ENCODE measurements at regions not wholly inside any gene's neighbourhood (a gene's known extent, or its start where the extent isn't known, plus 50 kb on each side); places are given as distances from the start of the nearest gene placed in this dataset.

- Histone ChIP-seq H3K27ac (ENCODE audit: low read depth, low read length) (no peak overlapping the region), H3K4me3 (ENCODE audit: low read depth, low read length) (no peak overlapping the region), H3K9me3 (ENCODE audit: control insufficient read depth, insufficient read depth, low read length) (no peaks in the 10 kb centered on the region), H3K27me3 (ENCODE audit: control insufficient read depth, insufficient read depth, low read length) (peaks cover 29% of the 10 kb centered on the region)
- TF ChIP-seq CTCF (IDR thresholded peaks at IDR 0.05; ENCODE audit: low read depth, low read length), result no peak
- ChIA-PET CTCF (interaction anchor here (0.8 to 10.2 kb wide), 2 partner anchors 13 to 488 kb away, joined by 3 to 92 read pairs; no protein-coding TSS in a partner anchor), POLR2A (no interaction called here)
- DNase-seq (ENCODE audit: low read depth, low spot score), result no peak
These were observed 270.5 kb upstream of the NFE2L3 start for GRCh38 chr7:25881317-25882037.

GRCh38 chr7:25882151-25882773 lies 269.7 kb upstream of the NFE2L3 start:
- H3K9me3 ChIP-seq (ENCODE audit: control insufficient read depth, insufficient read depth, low read length), result no peaks in the 10 kb centered on the region
- peaks cover 30% of the 10 kb centered on the region for H3K27me3 ChIP-seq (ENCODE audit: control insufficient read depth, insufficient read depth, low read length)
- H3K4me3 ChIP-seq (ENCODE audit: low read depth, low read length), result no peak overlapping the region
- no peak overlapping the region for H3K27ac ChIP-seq (ENCODE audit: low read depth, low read length)
- TF ChIP-seq CTCF (IDR thresholded peaks at IDR 0.05; ENCODE audit: low read depth, low read length), result no peak
- CTCF ChIA-PET, result interaction anchor here (0.8 to 10.2 kb wide), 2 partner anchors 12 to 488 kb away, joined by 3 to 92 read pairs; no protein-coding TSS in a partner anchor
- POLR2A ChIA-PET, result no interaction called here
- no peak for DNase-seq (ENCODE audit: low read depth, low spot score)

- Histone ChIP-seq H3K27me3 (ENCODE audit: control insufficient read depth, insufficient read depth, low read length) (peaks cover 27% of the 10 kb centered on the region), H3K27ac (ENCODE audit: low read depth, low read length) (no peak overlapping the region), H3K4me3 (ENCODE audit: low read depth, low read length) (no peak overlapping the region), H3K9me3 (ENCODE audit: control insufficient read depth, insufficient read depth, low read length) (no peaks in the 10 kb centered on the region)
- DNase-seq (ENCODE audit: low read depth, low spot score), result no peak
- no peak for TF ChIP-seq CTCF (IDR thresholded peaks at IDR 0.05; ENCODE audit: low read depth, low read length)
- CTCF ChIA-PET, result no interaction called here
- POLR2A ChIA-PET, result no interaction called here
These were observed 267.7 kb upstream of the NFE2L3 start for GRCh38 chr7:25884265-25884828.

GRCh38 chr7:25885057-25885576 lies 266.9 kb upstream of the NFE2L3 start:
- TF ChIP-seq CTCF (IDR thresholded peaks at IDR 0.05; ENCODE audit: low read depth, low read length), result no peak
- CTCF ChIA-PET, result no interaction called here
- DNase-seq (ENCODE audit: low read depth, low spot score), result no peak
- peaks cover 31% of the 10 kb centered on the region for H3K27me3 ChIP-seq (ENCODE audit: control insufficient read depth, insufficient read depth, low read length)
- H3K4me3 ChIP-seq (ENCODE audit: low read depth, low read length), result no peak overlapping the region
- H3K27ac ChIP-seq (ENCODE audit: low read depth, low read length), result no peak overlapping the region
- POLR2A ChIA-PET, result interaction anchor here (0.7 kb wide), 2 partner anchors 11 to 17 kb away, joined by 4 read pairs; no protein-coding TSS in a partner anchor
- H3K9me3 ChIP-seq (ENCODE audit: control insufficient read depth, insufficient read depth, low read length), result no peaks in the 10 kb centered on the region

Data from AG04450 (cell line).